KMS-11 (cell line): ENCODE measurements at regions not wholly inside any gene's neighbourhood (a gene's known extent, or its start where the extent isn't known, plus 50 kb on each side); places are given as distances from the start of the nearest gene placed in this dataset.
A peak's percentile ranks its signal among the peaks of the same experiment; 100 is the strongest.

ENCODE experiments used
- H2AFZ ChIP-seq: fragments of 200-600 bp; sonication (generic); 2 replicates; pipeline ENCODE4 v1.6.1; 2016; ENCODE audit warnings: antibody characterized with exemption, mixed run types, low read depth
- H3K27ac ChIP-seq: fragments of 200-600 bp; sonication (generic); 2 replicates; pipeline ENCODE4 v1.6.1; 2016; ENCODE audit warnings: mild to moderate bottlenecking, mixed run types
- H3K27me3 ChIP-seq: fragments of 200-600 bp; sonication (generic); 2 replicates; pipeline ENCODE4 v1.6.1; 2017; ENCODE audit warnings: mild to moderate bottlenecking, low read depth, mixed run types, moderate library complexity; ENCODE audit not compliant: insufficient read depth
- H3K36me3 ChIP-seq: fragments of 200-600 bp; sonication (generic); 2 replicates; pipeline ENCODE4 v1.6.1; 2017; ENCODE audit warnings: mild to moderate bottlenecking, mixed run types; ENCODE audit not compliant: insufficient read depth
- H3K4me1 ChIP-seq: fragments of 200-600 bp; sonication (generic); 2 replicates; pipeline ENCODE4 v1.6.1; 2016; ENCODE audit warnings: mild to moderate bottlenecking, low read depth, mixed run types; ENCODE audit not compliant: poor library complexity, severe bottlenecking
- H3K4me2 ChIP-seq: fragments of 200-600 bp; sonication (generic); 2 replicates; pipeline ENCODE4 v1.7.0; 2016; ENCODE audit warnings: mild to moderate bottlenecking, mixed run types
- H3K4me3 ChIP-seq: fragments of 200-600 bp; sonication (generic); IDR thresholded peaks from 2 replicates; pipeline ENCODE4 v1.6.1; 2017; ENCODE audit warnings: low read depth, low read length, mixed read lengths; ENCODE audit not compliant: insufficient read depth
- H3K79me2 ChIP-seq: fragments of 200-600 bp; sonication (generic); 2 replicates; pipeline ENCODE4 v1.6.1; 2016; ENCODE audit warnings: low read depth, mixed run types; ENCODE audit not compliant: insufficient read depth
- H3K9ac ChIP-seq: fragments of 200-600 bp; sonication (generic); 2 replicates; pipeline ENCODE4 v1.6.1; 2016; ENCODE audit warnings: mild to moderate bottlenecking, mixed run types
- H4K20me1 ChIP-seq: fragments of 200-600 bp; sonication (generic); 2 replicates; pipeline ENCODE4 v1.6.1; 2016; ENCODE audit warnings: mild to moderate bottlenecking, mixed run types; ENCODE audit not compliant: insufficient read depth
- CTCF ChIP-seq: fragments of 200-600 bp; sonication (generic); conservative IDR thresholded peaks from 2 replicates; pipeline ENCODE4 v1.6.1; 2017; ENCODE audit warnings: low read depth, mild to moderate bottlenecking, antibody characterized with exemption, low read length, moderate library complexity, mixed read lengths

DNA sequence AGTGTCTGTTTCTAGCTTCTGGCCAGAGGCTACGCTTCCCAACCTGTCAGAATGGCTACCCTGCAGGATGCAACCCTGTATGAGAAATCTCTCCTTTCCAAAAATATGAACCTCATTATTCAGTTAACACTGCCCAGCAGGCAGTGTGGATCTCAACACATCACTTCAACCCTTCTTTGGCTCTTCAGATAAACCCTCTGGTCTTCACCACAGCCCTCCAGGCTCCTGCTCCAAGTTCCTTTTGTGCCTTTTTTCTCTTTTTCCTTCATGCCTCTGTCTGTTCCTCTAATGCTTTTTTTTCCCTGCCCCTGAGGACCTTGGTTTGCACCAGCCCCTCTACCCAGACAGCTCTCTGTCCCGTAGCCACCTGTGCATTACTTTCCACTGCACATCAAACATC, 207.4 kb downstream of the MYLK4 start:
- peaks cover 46% of the 10 kb centered on the region for H3K27me3 ChIP-seq
- H3K27ac ChIP-seq: no peak overlapping the region
- H3K9ac ChIP-seq: no peak overlapping the region
- H3K4me1 ChIP-seq: peaks cover 28% of the 10 kb centered on the region
- H3K4me2 ChIP-seq: peak overlapping the region; percentile 55
- H4K20me1 ChIP-seq: no peaks in the 10 kb centered on the region; the same call in 1 of the 2 replicates
- no peaks in the 10 kb centered on the region for H3K36me3 ChIP-seq
- no peak overlapping the region for H2AFZ ChIP-seq
- no peaks in the 10 kb centered on the region for H3K79me2 ChIP-seq
- no peak overlapping the region for H3K4me3 ChIP-seq
- TF ChIP-seq CTCF: no peak

DNA sequence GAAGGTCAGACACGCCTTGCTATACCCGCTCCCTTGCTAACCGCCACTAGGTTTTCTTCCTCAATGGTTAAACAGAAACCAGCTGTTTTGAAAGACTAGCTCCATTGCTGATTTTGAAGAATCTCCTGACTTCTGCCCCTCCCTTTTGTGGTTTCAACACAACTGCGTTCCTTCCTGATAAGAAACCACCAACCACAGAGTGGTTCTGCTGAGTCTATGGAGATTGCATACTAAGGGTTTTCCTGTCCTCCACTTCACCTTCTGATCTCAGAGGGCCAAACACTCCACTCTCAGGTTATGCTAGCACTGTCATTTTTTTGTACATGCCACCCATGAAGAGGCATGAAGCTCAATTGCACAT, 207.9 kb downstream of the MYLK4 start:
- TF ChIP-seq CTCF: no peak
- Histone ChIP-seq H2AFZ (no peak overlapping the region), H3K4me2 (peak overlapping the region; percentile 74), H3K4me1 (peaks cover 28% of the 10 kb centered on the region), H3K27me3 (peaks cover 46% of the 10 kb centered on the region), H3K4me3 (no peak overlapping the region), H3K9ac (no peak overlapping the region), H3K27ac (no peak overlapping the region), H3K36me3 (no peaks in the 10 kb centered on the region), H3K79me2 (no peaks in the 10 kb centered on the region), H4K20me1 (no peaks in the 10 kb centered on the region; the same call in 1 of the 2 replicates)

DNA sequence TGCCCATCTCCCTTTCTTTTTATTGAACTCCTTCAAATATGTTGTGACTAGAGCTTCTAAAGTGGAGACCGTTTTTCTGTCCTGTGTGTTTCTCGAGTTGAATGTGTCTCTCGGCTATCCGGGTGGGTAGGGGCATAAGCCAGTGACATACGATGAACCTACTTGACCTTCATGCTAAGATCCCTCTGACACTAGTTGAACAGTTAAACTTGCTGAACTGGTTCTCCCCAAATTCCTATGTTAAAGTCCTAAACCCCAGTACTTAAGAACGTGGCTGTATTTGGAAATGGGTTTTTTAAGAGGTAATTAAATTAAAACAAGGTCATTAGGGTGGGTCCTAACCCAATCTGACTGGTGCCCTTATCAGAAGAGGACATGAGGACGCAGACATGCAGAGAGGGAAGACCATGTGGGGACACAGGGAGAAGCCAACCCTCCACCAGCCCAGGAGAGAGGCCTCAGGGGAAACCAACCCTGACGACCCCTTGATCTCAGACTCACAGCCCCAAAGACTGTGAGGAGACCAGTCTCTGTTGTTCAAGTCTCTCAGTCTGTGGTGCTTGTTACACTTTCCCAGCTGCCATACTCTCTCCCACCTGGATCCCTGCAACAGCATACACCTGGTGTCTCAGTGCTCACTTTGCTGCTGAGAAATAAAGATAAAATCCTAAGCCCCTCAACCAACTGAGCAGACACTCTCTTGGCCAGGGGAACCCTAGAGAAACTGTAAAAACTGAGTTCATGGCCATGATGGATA, 208.4 kb downstream of the MYLK4 start:
- H3K27ac ChIP-seq: no peak overlapping the region
- no peak overlapping the region for H2AFZ ChIP-seq

DNA sequence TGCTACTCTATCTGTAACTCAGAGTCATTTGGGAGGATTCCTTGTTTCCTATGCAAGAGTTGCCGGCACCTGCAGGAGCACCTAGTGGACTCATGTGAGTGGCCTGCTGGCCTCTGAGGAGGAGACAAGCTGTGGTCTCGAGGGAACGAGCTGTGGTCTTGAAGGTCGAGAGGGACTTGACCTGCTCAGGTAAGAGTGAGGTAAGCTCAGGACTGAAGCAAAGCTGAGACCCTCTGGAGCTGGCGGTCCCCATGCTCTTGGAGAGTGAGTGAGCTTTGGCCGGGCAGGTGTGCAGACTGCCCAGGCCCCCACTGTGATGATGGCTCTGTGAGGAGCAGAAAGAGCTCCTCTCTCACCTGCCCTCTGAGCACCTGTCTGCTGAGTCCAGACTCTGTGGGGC, 214.3 kb downstream of the MYLK4 start:
- no peaks in the 10 kb centered on the region for H3K79me2 ChIP-seq
- H4K20me1 ChIP-seq: no peaks in the 10 kb centered on the region
- H3K4me2 ChIP-seq: no peak overlapping the region
- H3K27ac ChIP-seq: no peak overlapping the region
- H3K27me3 ChIP-seq: peaks cover 13% of the 10 kb centered on the region
- TF ChIP-seq CTCF: no peak
- no peak overlapping the region for H3K4me3 ChIP-seq
- no peaks in the 10 kb centered on the region for H3K36me3 ChIP-seq
- no peaks in the 10 kb centered on the region for H3K4me1 ChIP-seq
- H3K9ac ChIP-seq: no peak overlapping the region
- no peak overlapping the region for H2AFZ ChIP-seq

More for the DNA sequence above, 208.4 kb downstream of the MYLK4 start:
- Histone ChIP-seq H3K9ac (no peak overlapping the region), H3K27me3 (peaks cover 46% of the 10 kb centered on the region), H3K4me2 (peak overlapping the region; percentile 74), H3K4me1 (peaks cover 28% of the 10 kb centered on the region), H4K20me1 (no peaks in the 10 kb centered on the region; the same call in 1 of the 2 replicates), H3K36me3 (no peaks in the 10 kb centered on the region), H3K4me3 (no peak overlapping the region), H3K79me2 (no peaks in the 10 kb centered on the region)
- no peak for TF ChIP-seq CTCF
